ENCODE measurements at regions not wholly inside any gene's neighbourhood (a gene's known extent, or its start where the extent isn't known, plus 50 kb on each side); places are given as distances from the start of the nearest gene placed in this dataset.

GRCh38 chr7:121562259-121562658 lies 166.2 kb upstream of the FAM3C start:
- H3K27ac ChIP-seq (ENCODE audit: control insufficient read depth, insufficient read depth, low read length): no peak overlapping the region
- no peak overlapping the region for H3K4me2 ChIP-seq (ENCODE audit: control insufficient read depth, extremely low read depth, insufficient read depth, low read depth, low read length)
- no peak overlapping the region for H3K9ac ChIP-seq (ENCODE audit: control insufficient read depth, extremely low read depth, insufficient read depth, low read length)
- no peaks in the 10 kb centered on the region for H4K20me1 ChIP-seq (ENCODE audit: control insufficient read depth, extremely low read depth, insufficient read depth, low read length)
- H3K9me1 ChIP-seq (ENCODE audit: control insufficient read depth, extremely low read depth, insufficient read depth, low read length): no peaks in the 10 kb centered on the region
- H3K4me3 ChIP-seq (ENCODE audit: control insufficient read depth in 2 of 3, extremely low read depth in 1 of 3, insufficient read depth in 2 of 3, low read depth in 1 of 3, low read length in 3 of 3): no peak overlapping the region
- dilution Hi-C loops (cut with MboI; ENCODE audit: extremely low pct_ligation_motif_present, low sequenced_read_pairs): loop anchor here (25.0 kb wide), 1 partner anchor 175 kb away; the partner anchor contains the start of gene FAM3C
- FAIRE-seq (no peak), DNase-seq (ENCODE audit: low read depth, low spot score) (no peak)
- no peaks in the 10 kb centered on the region for H3K79me2 ChIP-seq (ENCODE audit: control insufficient read depth, insufficient read depth, low read length)
- no peaks in the 10 kb centered on the region for H3K36me3 ChIP-seq (ENCODE audit: control insufficient read depth in 2 of 2, extremely low read depth in 1 of 2, insufficient read depth in 2 of 2, low read length in 2 of 2)
- TF ChIP-seq, protein P1, sequence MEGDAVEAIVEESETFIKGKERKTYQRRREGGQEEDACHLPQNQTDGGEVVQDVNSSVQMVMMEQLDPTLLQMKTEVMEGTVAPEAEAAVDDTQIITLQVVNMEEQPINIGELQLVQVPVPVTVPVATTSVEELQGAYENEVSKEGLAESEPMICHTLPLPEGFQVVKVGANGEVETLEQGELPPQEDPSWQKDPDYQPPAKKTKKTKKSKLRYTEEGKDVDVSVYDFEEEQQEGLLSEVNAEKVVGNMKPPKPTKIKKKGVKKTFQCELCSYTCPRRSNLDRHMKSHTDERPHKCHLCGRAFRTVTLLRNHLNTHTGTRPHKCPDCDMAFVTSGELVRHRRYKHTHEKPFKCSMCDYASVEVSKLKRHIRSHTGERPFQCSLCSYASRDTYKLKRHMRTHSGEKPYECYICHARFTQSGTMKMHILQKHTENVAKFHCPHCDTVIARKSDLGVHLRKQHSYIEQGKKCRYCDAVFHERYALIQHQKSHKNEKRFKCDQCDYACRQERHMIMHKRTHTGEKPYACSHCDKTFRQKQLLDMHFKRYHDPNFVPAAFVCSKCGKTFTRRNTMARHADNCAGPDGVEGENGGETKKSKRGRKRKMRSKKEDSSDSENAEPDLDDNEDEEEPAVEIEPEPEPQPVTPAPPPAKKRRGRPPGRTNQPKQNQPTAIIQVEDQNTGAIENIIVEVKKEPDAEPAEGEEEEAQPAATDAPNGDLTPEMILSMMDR (optimal IDR thresholded peaks at IDR 0.05 in 1 of 3, IDR thresholded peaks at IDR 0.05 in 1 of 3, conservative IDR thresholded peaks at IDR 0.05 in 1 of 3; ENCODE audit: extremely low read depth in 1 of 3, insufficient read depth in 2 of 3, low read length in 3 of 3): no peak
- TF ChIP-seq EZH2 (IDR thresholded peaks at IDR 0.05; ENCODE audit: low read length): no peak
- H3K9me3 ChIP-seq (ENCODE audit: control insufficient read depth, low read depth, low read length): no peaks in the 10 kb centered on the region
- no peak overlapping the region for H2AFZ ChIP-seq (ENCODE audit: control insufficient read depth, low read length)
- no peaks in the 10 kb centered on the region for H3K27me3 ChIP-seq (ENCODE audit: control insufficient read depth, extremely low read depth, insufficient read depth, low read length)
- H3K4me1 ChIP-seq (ENCODE audit: control insufficient read depth, extremely low read depth, insufficient read depth, low read length): no peaks in the 10 kb centered on the region

DNA sequence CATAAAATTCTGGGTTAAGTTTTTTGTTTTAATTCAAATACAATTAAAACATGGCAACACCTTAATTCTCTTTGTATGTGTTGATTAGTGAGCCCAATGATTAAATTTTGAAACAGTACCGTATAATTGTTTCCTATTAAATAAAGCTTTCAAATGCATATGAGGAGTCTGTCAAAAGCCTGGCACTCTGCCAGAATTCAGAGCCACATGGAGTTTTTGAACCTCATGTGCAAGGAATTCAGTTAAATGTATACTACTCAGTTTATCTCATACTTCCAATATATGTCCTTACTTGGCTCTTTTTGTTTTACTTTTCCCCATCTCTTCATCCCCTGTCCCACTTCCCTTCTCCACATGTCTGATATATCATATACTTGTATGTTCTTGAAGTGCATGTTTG lies 165.6 kb upstream of the FAM3C start:
- Histone ChIP-seq H3K4me2 (ENCODE audit: control insufficient read depth, extremely low read depth, insufficient read depth, low read depth, low read length) (no peak overlapping the region), H3K9me1 (ENCODE audit: control insufficient read depth, extremely low read depth, insufficient read depth, low read length) (no peaks in the 10 kb centered on the region), H3K4me3 (ENCODE audit: control insufficient read depth in 2 of 3, extremely low read depth in 1 of 3, insufficient read depth in 2 of 3, low read depth in 1 of 3, low read length in 3 of 3) (no peak overlapping the region), H3K27ac (ENCODE audit: control insufficient read depth, insufficient read depth, low read length) (no peak overlapping the region), H3K79me2 (ENCODE audit: control insufficient read depth, insufficient read depth, low read length) (no peaks in the 10 kb centered on the region), H4K20me1 (ENCODE audit: control insufficient read depth, extremely low read depth, insufficient read depth, low read length) (no peaks in the 10 kb centered on the region), H3K9ac (ENCODE audit: control insufficient read depth, extremely low read depth, insufficient read depth, low read length) (no peak overlapping the region), H3K36me3 (ENCODE audit: control insufficient read depth in 2 of 2, extremely low read depth in 1 of 2, insufficient read depth in 2 of 2, low read length in 2 of 2) (no peaks in the 10 kb centered on the region), H3K4me1 (ENCODE audit: control insufficient read depth, extremely low read depth, insufficient read depth, low read length) (no peaks in the 10 kb centered on the region), H2AFZ (ENCODE audit: control insufficient read depth, low read length) (no peak overlapping the region), H3K27me3 (ENCODE audit: control insufficient read depth, extremely low read depth, insufficient read depth, low read length) (no peaks in the 10 kb centered on the region), H3K9me3 (ENCODE audit: control insufficient read depth, low read depth, low read length) (no peaks in the 10 kb centered on the region)
- FAIRE-seq: no peak
- no peak for DNase-seq (ENCODE audit: low read depth, low spot score)
- dilution Hi-C loops (cut with MboI; ENCODE audit: extremely low pct_ligation_motif_present, low sequenced_read_pairs): loop anchor here (25.0 kb wide), 1 partner anchor 174 kb away; the partner anchor contains the start of gene FAM3C
- TF ChIP-seq EZH2 (IDR thresholded peaks at IDR 0.05; ENCODE audit: low read length): no peak
- TF ChIP-seq, protein P1 (optimal IDR thresholded peaks at IDR 0.05 in 1 of 3, IDR thresholded peaks at IDR 0.05 in 1 of 3, conservative IDR thresholded peaks at IDR 0.05 in 1 of 3; ENCODE audit: extremely low read depth in 1 of 3, insufficient read depth in 2 of 3, low read length in 3 of 3): no peak

Data from keratinocyte (primary cell).